BLaER1 (cell line): ENCODE measurements at regions not wholly inside any gene's neighbourhood (a gene's known extent, or its start where the extent isn't known, plus 50 kb on each side); places are given as distances from the start of the nearest gene placed in this dataset.

Experiments used
- H3K27ac ChIP-seq: shearing (Covaris generic); formaldehyde crosslinking; 2 replicates; pipeline ENCODE4 v1.8.1; 2022
- H3K27me3 ChIP-seq: shearing (Covaris generic); formaldehyde crosslinking; 2 replicates; pipeline ENCODE4 v1.8.1; 2022
- H3K36me3 ChIP-seq: shearing (Covaris generic); formaldehyde crosslinking; 2 replicates; pipeline ENCODE4 v1.8.1; 2022
- H3K4me1 ChIP-seq: shearing (Covaris generic); formaldehyde crosslinking; 2 replicates; pipeline ENCODE4 v1.8.1; 2022
- H3K4me2 ChIP-seq: shearing (Covaris generic); formaldehyde crosslinking; 2 replicates; pipeline ENCODE4 v1.8.1; 2022
- H3K4me3 ChIP-seq: shearing (Covaris generic); formaldehyde crosslinking; 2 replicates; pipeline ENCODE4 v1.8.1; 2022
- H3K9ac ChIP-seq: shearing (Covaris generic); formaldehyde crosslinking; 2 replicates; pipeline ENCODE4 v1.8.1; 2022
- H3K9me3 ChIP-seq: shearing (Covaris generic); formaldehyde crosslinking; 2 replicates; pipeline ENCODE4 v1.8.1; 2022
- H4K20me1 ChIP-seq: shearing (Covaris generic); formaldehyde crosslinking; 2 replicates; pipeline ENCODE4 v1.8.1; 2022
- Cebpa-rat ChIP-seq: shearing (Covaris generic); IDR thresholded peaks from 2 replicates; pipeline ENCODE4 v1.8.1; 2022

- no peaks in the 10 kb centered on the region for H3K27me3 ChIP-seq
- H4K20me1 ChIP-seq, result no peaks in the 10 kb centered on the region
- H3K9ac ChIP-seq, result no peak overlapping the region
- H3K27ac ChIP-seq, result no peak overlapping the region
- H3K4me1 ChIP-seq, result no peaks in the 10 kb centered on the region
- H3K9me3 ChIP-seq, result no peaks in the 10 kb centered on the region
- no peaks in the 10 kb centered on the region for H3K36me3 ChIP-seq
- no peak for TF ChIP-seq Cebpa-rat
- no peak overlapping the region for H3K4me2 ChIP-seq
- no peak overlapping the region for H3K4me3 ChIP-seq
Measured at GRCh38 chr4:59002148-59002547, 1892.0 kb upstream of the IGFBP7 start.

- no peak for TF ChIP-seq Cebpa-rat
- Histone ChIP-seq H3K27me3 (no peaks in the 10 kb centered on the region), H3K9ac (no peak overlapping the region), H3K4me3 (no peak overlapping the region), H3K4me1 (no peaks in the 10 kb centered on the region), H3K36me3 (no peaks in the 10 kb centered on the region), H3K4me2 (no peak overlapping the region), H3K9me3 (no peaks in the 10 kb centered on the region), H3K27ac (no peak overlapping the region), H4K20me1 (no peaks in the 10 kb centered on the region)
Measured at GRCh38 chr4:59024257-59024656, 1914.1 kb upstream of the IGFBP7 start.

- H3K27ac ChIP-seq, result no peak overlapping the region
- H4K20me1 ChIP-seq, result no peaks in the 10 kb centered on the region
- no peaks in the 10 kb centered on the region for H3K4me1 ChIP-seq
- H3K9me3 ChIP-seq, result no peaks in the 10 kb centered on the region
- no peaks in the 10 kb centered on the region for H3K27me3 ChIP-seq
- H3K4me2 ChIP-seq, result no peak overlapping the region
- no peaks in the 10 kb centered on the region for H3K36me3 ChIP-seq
- H3K4me3 ChIP-seq, result no peak overlapping the region
- no peak overlapping the region for H3K9ac ChIP-seq
- no peak for TF ChIP-seq Cebpa-rat
Measured at GRCh38 chr4:59037812-59038211, 1927.6 kb upstream of the IGFBP7 start.

GRCh38 chr4:59039046-59039445, 1928.9 kb upstream of the IGFBP7 start:
- no peaks in the 10 kb centered on the region for H3K9me3 ChIP-seq
- no peaks in the 10 kb centered on the region for H3K27me3 ChIP-seq
- H3K4me3 ChIP-seq, result no peak overlapping the region
- no peak overlapping the region for H3K27ac ChIP-seq
- no peak for TF ChIP-seq Cebpa-rat
- no peaks in the 10 kb centered on the region for H4K20me1 ChIP-seq
- no peak overlapping the region for H3K4me2 ChIP-seq
- no peak overlapping the region for H3K9ac ChIP-seq
- no peaks in the 10 kb centered on the region for H3K36me3 ChIP-seq
- no peaks in the 10 kb centered on the region for H3K4me1 ChIP-seq

- Histone ChIP-seq H3K9ac (no peak overlapping the region), H3K36me3 (no peaks in the 10 kb centered on the region), H3K9me3 (no peaks in the 10 kb centered on the region), H4K20me1 (no peaks in the 10 kb centered on the region), H3K27ac (no peak overlapping the region), H3K4me3 (no peak overlapping the region), H3K4me1 (no peaks in the 10 kb centered on the region), H3K27me3 (no peaks in the 10 kb centered on the region), H3K4me2 (no peak overlapping the region)
- TF ChIP-seq Cebpa-rat, result no peak
Measured at GRCh38 chr4:59044286-59044900, 1934.2 kb upstream of the IGFBP7 start.

GRCh38 chr4:59054086-59054485, 1943.9 kb upstream of the IGFBP7 start:
- Histone ChIP-seq H4K20me1 (no peaks in the 10 kb centered on the region), H3K4me1 (no peaks in the 10 kb centered on the region), H3K27ac (no peak overlapping the region), H3K36me3 (no peaks in the 10 kb centered on the region), H3K27me3 (no peaks in the 10 kb centered on the region), H3K9me3 (no peaks in the 10 kb centered on the region), H3K4me2 (no peak overlapping the region), H3K9ac (no peak overlapping the region), H3K4me3 (no peak overlapping the region)
- no peak for TF ChIP-seq Cebpa-rat

- peaks cover 7% of the 10 kb centered on the region for H3K9me3 ChIP-seq
- no peak overlapping the region for H3K4me2 ChIP-seq
- no peak for TF ChIP-seq Cebpa-rat
- no peak overlapping the region for H3K9ac ChIP-seq
- no peaks in the 10 kb centered on the region for H3K36me3 ChIP-seq
- no peak overlapping the region for H3K27ac ChIP-seq
- no peaks in the 10 kb centered on the region for H3K4me1 ChIP-seq
- no peaks in the 10 kb centered on the region for H4K20me1 ChIP-seq
- no peaks in the 10 kb centered on the region for H3K27me3 ChIP-seq
- no peak overlapping the region for H3K4me3 ChIP-seq
Measured at GRCh38 chr4:59057804-59058203, 1947.6 kb upstream of the IGFBP7 start.

- no peak overlapping the region for H3K9ac ChIP-seq
- H4K20me1 ChIP-seq, result no peaks in the 10 kb centered on the region
- peaks cover 7% of the 10 kb centered on the region for H3K9me3 ChIP-seq
- H3K4me1 ChIP-seq, result no peaks in the 10 kb centered on the region
- H3K27ac ChIP-seq, result no peak overlapping the region
- no peaks in the 10 kb centered on the region for H3K36me3 ChIP-seq
- no peaks in the 10 kb centered on the region for H3K27me3 ChIP-seq
- no peak overlapping the region for H3K4me3 ChIP-seq
- no peak overlapping the region for H3K4me2 ChIP-seq
- TF ChIP-seq Cebpa-rat, result no peak
Measured at GRCh38 chr4:59058543-59058942, 1948.4 kb upstream of the IGFBP7 start.

- no peaks in the 10 kb centered on the region for H3K36me3 ChIP-seq
- no peak overlapping the region for H3K4me3 ChIP-seq
- H3K9me3 ChIP-seq, result peaks cover 7% of the 10 kb centered on the region
- no peaks in the 10 kb centered on the region for H3K4me1 ChIP-seq
- no peak overlapping the region for H3K4me2 ChIP-seq
- no peaks in the 10 kb centered on the region for H3K27me3 ChIP-seq
- no peaks in the 10 kb centered on the region for H4K20me1 ChIP-seq
- no peak overlapping the region for H3K27ac ChIP-seq
- no peak overlapping the region for H3K9ac ChIP-seq
- TF ChIP-seq Cebpa-rat, result no peak
Measured at GRCh38 chr4:59060002-59060846, 1950.0 kb upstream of the IGFBP7 start.

- no peak for TF ChIP-seq Cebpa-rat
- no peaks in the 10 kb centered on the region for H3K36me3 ChIP-seq
- H3K4me1 ChIP-seq, result no peaks in the 10 kb centered on the region
- H3K27ac ChIP-seq, result no peak overlapping the region
- H3K9ac ChIP-seq, result no peak overlapping the region
- no peaks in the 10 kb centered on the region for H3K27me3 ChIP-seq
- H4K20me1 ChIP-seq, result no peaks in the 10 kb centered on the region
- H3K4me2 ChIP-seq, result no peak overlapping the region
- H3K9me3 ChIP-seq, result peaks cover 7% of the 10 kb centered on the region
- no peak overlapping the region for H3K4me3 ChIP-seq
Measured at GRCh38 chr4:59060895-59061294, 1950.7 kb upstream of the IGFBP7 start.
